Mesendoderm (in vitro differentiated cells): ENCODE measurements at regions not wholly inside any gene's neighbourhood (a gene's known extent, or its start where the extent isn't known, plus 50 kb on each side); places are given as distances from the start of the nearest gene placed in this dataset.
A peak's percentile ranks its signal among the peaks of the same experiment; 100 is the strongest.

Experiments used
- DNase-seq: peaks from one replicate; pipeline ENCODE4 v3.0.0; 2013
- H2AK5ac ChIP-seq: 2 replicates; pipeline ENCODE4 v1.6.1; 2013; ENCODE audit warnings: low read length, inconsistent platforms
- H2BK120ac ChIP-seq: 2 replicates; pipeline ENCODE4 v1.6.1; 2013; ENCODE audit warnings: low read depth, mild to moderate bottlenecking, low read length, moderate library complexity, mixed read lengths
- H2BK15ac ChIP-seq: replicated peaks from 2 replicates; pipeline ENCODE4 v1.6.1; 2013; ENCODE audit warnings: low read depth, mild to moderate bottlenecking, moderate library complexity
- H2BK5ac ChIP-seq: 2 replicates; pipeline ENCODE4 v1.6.1; 2013; ENCODE audit warnings: low read length, inconsistent platforms
- H3K18ac ChIP-seq: 2 replicates; pipeline ENCODE4 v1.6.1; 2013; ENCODE audit warnings: mild to moderate bottlenecking, low read length, mixed read lengths
- H3K23ac ChIP-seq: one replicate; pipeline ENCODE4 v1.6.1; 2013; ENCODE audit warnings: low read length
- H3K27ac ChIP-seq: 2 replicates; pipeline ENCODE4 v1.5.1; 2013; ENCODE audit warnings: low read depth, mild to moderate bottlenecking, inconsistent platforms, low read length, moderate library complexity
- H3K27me3 ChIP-seq: 2 replicates; pipeline ENCODE4 v1.6.1; 2013; ENCODE audit warnings: low read length, control low read depth, mild to moderate bottlenecking, inconsistent platforms; ENCODE audit not compliant: insufficient read depth, poor library complexity
- H3K36me3 ChIP-seq: 2 replicates; pipeline ENCODE4 v1.6.1; 2013; ENCODE audit warnings: low read length, inconsistent platforms; ENCODE audit not compliant: control insufficient read depth, insufficient read depth
- H3K4ac ChIP-seq: one replicate; pipeline ENCODE4 v1.6.1; 2013; ENCODE audit warnings: low read depth, mild to moderate bottlenecking, low read length, moderate library complexity
- H3K4me1 ChIP-seq: 2 replicates; pipeline ENCODE4 v1.6.1; 2013; ENCODE audit warnings: low read depth, low read length, inconsistent platforms; ENCODE audit not compliant: control insufficient read depth
- H3K4me2 ChIP-seq: 2 replicates; pipeline ENCODE4 v1.6.1; 2013; ENCODE audit warnings: low read length
- H3K4me3 ChIP-seq: 2 replicates; pipeline ENCODE4 v1.5.1; 2013; ENCODE audit warnings: mild to moderate bottlenecking, low read length
- H3K56ac ChIP-seq: one replicate; pipeline ENCODE4 v1.6.1; 2013; ENCODE audit warnings: low read length
- H3K79me1 ChIP-seq: 2 replicates; pipeline ENCODE4 v1.6.1; 2013; ENCODE audit warnings: low read length, inconsistent platforms
- H3K79me2 ChIP-seq: 2 replicates; pipeline ENCODE4 v1.6.1; 2013; ENCODE audit warnings: mild to moderate bottlenecking, low read length; ENCODE audit not compliant: control insufficient read depth, insufficient read depth
- H3K9ac ChIP-seq: 2 replicates; pipeline ENCODE4 v1.6.1; 2013; ENCODE audit warnings: low read length, inconsistent platforms
- H4K5ac ChIP-seq: one replicate; pipeline ENCODE4 v1.6.1; 2013; ENCODE audit warnings: low read length
- H4K8ac ChIP-seq: one replicate; pipeline ENCODE4 v1.6.1; 2013; ENCODE audit warnings: low read depth, mild to moderate bottlenecking, control low read depth, low read length, moderate library complexity
- WGBS: extraction: QIAGEN DNeasy Blood & Tissue Kit; methylation state at CpG from one replicate; pipeline ENCODE4 v1.1.7; 2013; ENCODE audit warnings: low lambda C conversion rate, missing lambda C conversion rate; ENCODE audit not compliant: insufficient coverage; ENCODE audit errors: extremely low coverage; 5-methylcytosine and 5-hydroxymethylcytosine counted together

- Histone ChIP-seq H3K27me3 (no peaks in the 10 kb centered on the region), H3K79me1 (no peaks in the 10 kb centered on the region), H3K4me2 (no peak overlapping the region), H3K36me3 (no peaks in the 10 kb centered on the region), H2BK120ac (no peak overlapping the region), H3K4me1 (no peaks in the 10 kb centered on the region), H3K23ac (no peak overlapping the region), H4K5ac (no peak overlapping the region), H3K4ac (no peak overlapping the region), H2BK5ac (no peak overlapping the region), H4K8ac (no peak overlapping the region), H3K79me2 (no peaks in the 10 kb centered on the region), H3K9ac (no peak overlapping the region), H3K27ac (no peak overlapping the region), H3K56ac (no peak overlapping the region), H2BK15ac (no peak overlapping the region), H2AK5ac (no peak overlapping the region), H3K4me3 (no peak overlapping the region), H3K18ac (no peak overlapping the region)
- WGBS, result no CpG with 5 or more reads among the region's 6 CpGs
- DNase-seq, result no peak
These were observed 76.6 kb downstream of the GPR88 start for GRCh38 chr1:100614570-100614969.

GRCh38 chr1:100615686-100616085 is 77.7 kb downstream of the GPR88 start:
- no peaks in the 10 kb centered on the region for H3K4me1 ChIP-seq
- no peak overlapping the region for H2AK5ac ChIP-seq
- no peak overlapping the region for H3K18ac ChIP-seq
- H3K56ac ChIP-seq, result no peak overlapping the region
- H3K79me1 ChIP-seq, result no peaks in the 10 kb centered on the region
- no peak overlapping the region for H3K9ac ChIP-seq
- no peaks in the 10 kb centered on the region for H3K79me2 ChIP-seq
- no peak overlapping the region for H2BK15ac ChIP-seq
- no peak for DNase-seq
- no peak overlapping the region for H3K4ac ChIP-seq
- H4K8ac ChIP-seq, result no peak overlapping the region
- H3K36me3 ChIP-seq, result no peaks in the 10 kb centered on the region
- no peaks in the 10 kb centered on the region for H3K27me3 ChIP-seq
- H4K5ac ChIP-seq, result no peak overlapping the region
- H3K4me2 ChIP-seq, result no peak overlapping the region
- H3K4me3 ChIP-seq, result no peak overlapping the region
- no peak overlapping the region for H3K23ac ChIP-seq
- WGBS, result no CpG with 5 or more reads among the region's 4 CpGs
- no peak overlapping the region for H2BK5ac ChIP-seq
- no peak overlapping the region for H3K27ac ChIP-seq
- H2BK120ac ChIP-seq, result no peak overlapping the region

- no peak for DNase-seq
- no peak overlapping the region for H2BK5ac ChIP-seq
- no peak overlapping the region for H3K27ac ChIP-seq
- no peaks in the 10 kb centered on the region for H3K79me2 ChIP-seq
- no peaks in the 10 kb centered on the region for H3K36me3 ChIP-seq
- WGBS, result no CpG with 5 or more reads among the region's 4 CpGs
- no peaks in the 10 kb centered on the region for H3K27me3 ChIP-seq
- H3K18ac ChIP-seq, result no peak overlapping the region
- H3K9ac ChIP-seq, result no peak overlapping the region
- H2AK5ac ChIP-seq, result no peak overlapping the region
- H3K4ac ChIP-seq, result no peak overlapping the region
- H4K5ac ChIP-seq, result no peak overlapping the region
- no peak overlapping the region for H3K4me2 ChIP-seq
- no peak overlapping the region for H2BK15ac ChIP-seq
- H3K4me1 ChIP-seq, result no peaks in the 10 kb centered on the region
- no peak overlapping the region for H3K56ac ChIP-seq
- no peak overlapping the region for H2BK120ac ChIP-seq
- H3K23ac ChIP-seq, result no peak overlapping the region
- H3K4me3 ChIP-seq, result no peak overlapping the region
- no peak overlapping the region for H4K8ac ChIP-seq
- no peaks in the 10 kb centered on the region for H3K79me1 ChIP-seq
These were observed 78.2 kb downstream of the GPR88 start for GRCh38 chr1:100616121-100616621.

- Histone ChIP-seq H3K36me3 (no peaks in the 10 kb centered on the region), H3K79me1 (no peaks in the 10 kb centered on the region), H3K18ac (no peak overlapping the region), H4K8ac (no peak overlapping the region), H3K79me2 (no peaks in the 10 kb centered on the region), H3K27me3 (no peaks in the 10 kb centered on the region), H3K4me3 (no peak overlapping the region), H3K23ac (no peak overlapping the region), H4K5ac (no peak overlapping the region), H3K9ac (no peak overlapping the region), H3K4me2 (no peak overlapping the region), H2BK120ac (no peak overlapping the region), H2BK15ac (no peak overlapping the region), H2AK5ac (no peak overlapping the region), H3K27ac (no peak overlapping the region), H3K4ac (no peak overlapping the region), H3K56ac (no peak overlapping the region), H2BK5ac (no peak overlapping the region), H3K4me1 (no peaks in the 10 kb centered on the region)
- DNase-seq, result peak; percentile 89
- WGBS, result 100% methylated on average over 1 of the region's 1 CpG
These were observed 84.1 kb downstream of the GPR88 start for GRCh38 chr1:100622037-100622436.

GRCh38 chr1:100622506-100622905 is 84.6 kb downstream of the GPR88 start:
- no peak overlapping the region for H3K4me3 ChIP-seq

More at GRCh38 chr1:100622506-100622905, 84.6 kb downstream of the GPR88 start:
- no peak overlapping the region for H3K27ac ChIP-seq
- no peaks in the 10 kb centered on the region for H3K27me3 ChIP-seq
- no peak overlapping the region for H2BK5ac ChIP-seq
- no peak overlapping the region for H2AK5ac ChIP-seq
- H3K4ac ChIP-seq, result no peak overlapping the region
- H2BK120ac ChIP-seq, result no peak overlapping the region
- no peaks in the 10 kb centered on the region for H3K79me1 ChIP-seq
- no peak overlapping the region for H4K8ac ChIP-seq
- peak overlapping the region; percentile 83 for H3K18ac ChIP-seq
- H4K5ac ChIP-seq, result no peak overlapping the region
- WGBS, result no CpG with 5 or more reads among the region's 1 CpG
- DNase-seq, result no peak
- no peaks in the 10 kb centered on the region for H3K36me3 ChIP-seq
- H3K23ac ChIP-seq, result no peak overlapping the region
- H3K4me1 ChIP-seq, result no peaks in the 10 kb centered on the region
- no peak overlapping the region for H3K56ac ChIP-seq
- no peak overlapping the region for H3K9ac ChIP-seq
- H3K79me2 ChIP-seq, result no peaks in the 10 kb centered on the region
- H3K4me2 ChIP-seq, result no peak overlapping the region
- peak overlapping the region; percentile 80 for H2BK15ac ChIP-seq
